SU-DHL-6 (cell line): ENCODE measurements at regions not wholly inside any gene's neighbourhood (a gene's known extent, or its start where the extent isn't known, plus 50 kb on each side); places are given as distances from the start of the nearest gene placed in this dataset.

Experiments
- EZH2phosphoT487 ChIP-seq: fragments of 200-600 bp; sonication (generic), shearing (Covaris generic); conservative IDR thresholded peaks from 2 replicates; pipeline ENCODE4 v1.6.1; 2018; ENCODE audit warnings: mild to moderate bottlenecking, antibody characterized with exemption, low read length, moderate library complexity, mixed read lengths
- TF ChIP-seq, protein P1 (sequence below): fragments of 200-600 bp; sonication (generic); IDR thresholded peaks from one replicate; pipeline ENCODE4 v1.5.1; 2017; ENCODE audit warnings: antibody characterized with exemption, mild to moderate bottlenecking, low read length, moderate library complexity; ENCODE audit not compliant: insufficient read depth, poor library complexity, severe bottlenecking

DNA sequence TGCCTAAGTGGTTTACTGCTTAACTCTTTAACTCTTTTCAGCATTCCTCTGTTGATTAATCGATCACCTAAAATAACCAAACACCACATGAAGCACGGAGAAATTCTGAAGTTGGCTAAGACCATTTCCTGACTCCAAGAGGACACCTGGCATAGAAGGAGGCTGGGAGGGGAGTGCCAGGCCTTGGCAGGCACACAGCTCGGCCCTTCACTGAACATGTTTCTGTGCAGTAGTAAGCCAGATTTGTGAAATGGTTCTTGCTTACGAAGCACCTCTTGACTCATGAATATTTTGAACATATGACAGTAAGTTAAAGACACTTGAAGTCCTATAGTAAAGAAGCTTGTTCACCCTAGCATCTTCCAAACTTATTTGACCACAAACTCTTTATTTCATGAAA, 82.3 kb downstream of the FOXL1 start:
- TF ChIP-seq, protein P1, sequence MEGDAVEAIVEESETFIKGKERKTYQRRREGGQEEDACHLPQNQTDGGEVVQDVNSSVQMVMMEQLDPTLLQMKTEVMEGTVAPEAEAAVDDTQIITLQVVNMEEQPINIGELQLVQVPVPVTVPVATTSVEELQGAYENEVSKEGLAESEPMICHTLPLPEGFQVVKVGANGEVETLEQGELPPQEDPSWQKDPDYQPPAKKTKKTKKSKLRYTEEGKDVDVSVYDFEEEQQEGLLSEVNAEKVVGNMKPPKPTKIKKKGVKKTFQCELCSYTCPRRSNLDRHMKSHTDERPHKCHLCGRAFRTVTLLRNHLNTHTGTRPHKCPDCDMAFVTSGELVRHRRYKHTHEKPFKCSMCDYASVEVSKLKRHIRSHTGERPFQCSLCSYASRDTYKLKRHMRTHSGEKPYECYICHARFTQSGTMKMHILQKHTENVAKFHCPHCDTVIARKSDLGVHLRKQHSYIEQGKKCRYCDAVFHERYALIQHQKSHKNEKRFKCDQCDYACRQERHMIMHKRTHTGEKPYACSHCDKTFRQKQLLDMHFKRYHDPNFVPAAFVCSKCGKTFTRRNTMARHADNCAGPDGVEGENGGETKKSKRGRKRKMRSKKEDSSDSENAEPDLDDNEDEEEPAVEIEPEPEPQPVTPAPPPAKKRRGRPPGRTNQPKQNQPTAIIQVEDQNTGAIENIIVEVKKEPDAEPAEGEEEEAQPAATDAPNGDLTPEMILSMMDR, result no peak
- TF ChIP-seq EZH2phosphoT487, result no peak
